NCI-H446 treated with DMSO at 0.1 percent for 48 hours (cell line): ENCODE measurements at regions not wholly inside any gene's neighbourhood (a gene's known extent, or its start where the extent isn't known, plus 50 kb on each side); places are given as distances from the start of the nearest gene placed in this dataset.
"Not testable (repeated sequence)": the region's sequence is repeated elsewhere in the genome, so short reads cannot be mapped to it uniquely, and the experiment has no call there.

Experiments used
- DNase-seq: peaks from one replicate; lab custom pipeline; 2025; lab: John Stamatoyannopoulos, UW

DNA sequence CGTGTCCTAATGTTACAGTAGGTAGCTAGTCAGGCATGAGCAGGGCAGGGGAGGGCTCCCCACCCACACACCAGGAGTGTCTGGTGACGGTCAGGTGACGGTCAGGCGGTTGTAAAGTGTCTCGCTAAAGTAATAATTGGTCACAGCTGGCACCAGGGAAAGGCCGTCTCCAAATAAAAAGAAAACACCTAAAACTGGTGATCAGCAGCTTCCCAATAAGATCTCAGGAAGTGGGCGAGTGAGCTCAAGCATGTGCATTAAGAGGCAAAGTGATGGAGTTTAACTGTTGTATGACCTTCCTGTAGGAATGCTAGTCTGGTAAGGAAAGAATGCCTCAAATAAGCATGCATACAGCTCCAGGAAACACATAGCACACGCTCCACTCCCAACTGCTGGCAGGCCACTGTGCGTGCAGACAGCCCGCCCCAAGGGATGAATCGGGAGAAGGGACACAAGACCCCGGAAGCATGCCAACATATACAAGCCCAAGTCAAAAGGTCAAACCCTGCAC, 177.1 kb downstream of the RNF144A start:
- no peak for DNase-seq

DNA sequence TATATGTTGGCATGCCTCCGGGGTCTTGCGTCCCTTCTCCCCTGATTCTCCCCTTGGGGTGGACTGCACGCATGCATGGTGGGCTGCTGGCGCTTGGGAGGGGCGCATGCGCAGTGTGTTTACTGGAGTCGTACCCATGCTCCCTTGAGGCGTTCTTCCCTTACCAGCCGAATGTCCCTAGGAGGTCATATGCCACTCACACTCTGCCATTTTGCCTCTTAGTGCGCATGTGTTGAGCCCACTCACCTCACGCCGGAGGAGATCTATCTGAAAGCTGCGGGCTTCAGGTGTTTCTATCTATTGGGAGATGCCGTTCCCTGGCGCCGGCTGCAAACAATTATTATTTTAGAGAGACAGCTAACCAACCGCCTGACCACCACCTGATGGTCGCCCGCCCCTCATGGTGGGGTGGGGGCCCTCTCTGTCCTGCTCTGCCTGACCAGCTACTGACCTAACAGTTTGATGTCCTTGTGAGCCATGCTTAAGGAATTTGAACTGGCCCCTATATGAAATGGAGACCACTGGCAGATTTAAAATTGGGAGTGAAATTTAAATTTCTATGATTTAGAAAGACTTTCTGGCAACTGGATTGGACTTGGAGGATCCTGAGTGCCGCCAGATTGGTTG, 179.6 kb downstream of the RNF144A start:
- DNase-seq: no peak

DNA sequence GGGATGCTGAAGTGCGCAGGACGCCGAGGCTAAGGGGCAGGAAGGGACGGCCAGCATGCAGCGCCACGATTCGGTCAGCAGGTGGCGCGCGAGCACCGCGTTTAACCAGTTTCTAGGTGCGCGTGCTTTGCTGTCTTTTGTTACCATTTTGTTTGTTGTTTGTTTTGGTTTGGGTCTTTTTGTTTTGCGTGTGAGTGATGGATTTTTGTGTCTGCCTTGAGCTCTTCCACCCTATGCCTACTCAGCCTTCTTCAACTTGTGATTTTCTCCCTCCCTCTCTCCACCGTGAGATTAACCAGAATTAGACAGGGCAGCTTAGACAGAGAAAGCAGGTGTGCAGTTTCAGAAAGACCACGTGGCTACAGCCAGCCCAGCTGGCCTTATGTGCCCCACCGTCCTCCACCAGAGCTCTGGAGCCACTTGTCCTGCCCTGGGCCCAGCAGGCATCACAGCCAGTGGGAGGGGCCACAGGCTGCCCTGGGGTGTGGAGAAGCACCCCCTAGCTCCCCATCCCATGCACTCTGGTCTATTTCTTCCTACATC, 180.2 kb downstream of the RNF144A start:
- peak; percentile 64 for DNase-seq

DNA sequence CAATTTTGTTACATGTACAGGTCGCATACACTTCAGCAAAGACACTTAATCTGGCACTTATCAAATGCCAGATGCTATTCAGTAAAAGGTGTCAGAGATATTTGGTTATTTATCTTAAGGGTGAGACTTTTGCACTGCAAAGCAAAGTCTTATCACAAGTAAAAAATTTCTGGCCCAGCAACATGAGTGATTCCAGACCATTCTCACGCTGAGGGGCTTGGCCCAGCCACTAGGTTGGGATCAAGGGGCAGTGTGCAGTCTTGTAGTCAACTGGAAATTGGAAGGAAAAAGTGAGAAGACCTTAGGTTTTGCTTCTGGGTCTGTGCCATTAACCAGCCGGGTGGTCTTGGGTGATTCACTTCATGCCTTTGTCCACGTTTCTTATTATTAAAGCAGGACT, 181.6 kb downstream of the RNF144A start:
- no peak for DNase-seq

DNA sequence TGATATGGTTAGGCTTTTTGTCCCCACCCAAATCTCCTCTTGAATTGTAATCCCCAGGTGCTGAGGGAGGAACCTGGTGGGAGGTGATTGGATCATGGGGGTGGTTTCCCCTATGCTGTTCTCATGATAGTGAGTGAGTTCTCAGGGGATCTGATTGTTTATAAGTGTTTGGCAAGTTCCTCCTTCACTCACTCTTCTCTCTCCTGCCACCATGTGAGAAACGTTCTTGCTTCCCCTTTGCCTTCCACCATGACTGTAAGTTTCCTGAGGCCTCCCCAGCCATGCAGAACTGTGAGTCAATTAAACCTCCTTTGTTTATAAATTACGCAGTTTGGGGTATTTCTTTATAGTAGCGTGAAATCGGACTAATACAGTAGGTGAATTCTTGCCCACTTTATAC, 182.5 kb downstream of the RNF144A start:
- DNase-seq: not testable (repeated sequence)

DNA sequence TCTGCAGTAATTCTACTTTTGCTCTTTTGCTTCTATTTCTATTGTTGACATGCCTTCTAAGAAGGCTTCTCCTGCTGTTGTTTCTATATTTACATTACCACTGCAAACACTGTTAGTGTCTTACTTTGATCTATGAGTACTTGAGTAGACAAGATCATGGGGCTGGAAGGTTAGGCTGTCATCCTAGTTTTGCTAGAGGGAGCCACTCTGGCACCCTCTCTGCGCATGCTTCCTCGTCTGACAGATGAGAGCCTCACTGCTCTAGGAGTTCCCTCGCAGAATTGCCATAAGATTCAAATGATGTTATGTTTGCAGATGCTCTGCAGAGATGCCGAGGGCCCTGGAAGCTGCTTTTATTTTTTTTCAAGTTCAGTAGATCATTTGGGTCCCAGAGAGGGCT, 185.6 kb downstream of the RNF144A start:
- no peak for DNase-seq

DNA sequence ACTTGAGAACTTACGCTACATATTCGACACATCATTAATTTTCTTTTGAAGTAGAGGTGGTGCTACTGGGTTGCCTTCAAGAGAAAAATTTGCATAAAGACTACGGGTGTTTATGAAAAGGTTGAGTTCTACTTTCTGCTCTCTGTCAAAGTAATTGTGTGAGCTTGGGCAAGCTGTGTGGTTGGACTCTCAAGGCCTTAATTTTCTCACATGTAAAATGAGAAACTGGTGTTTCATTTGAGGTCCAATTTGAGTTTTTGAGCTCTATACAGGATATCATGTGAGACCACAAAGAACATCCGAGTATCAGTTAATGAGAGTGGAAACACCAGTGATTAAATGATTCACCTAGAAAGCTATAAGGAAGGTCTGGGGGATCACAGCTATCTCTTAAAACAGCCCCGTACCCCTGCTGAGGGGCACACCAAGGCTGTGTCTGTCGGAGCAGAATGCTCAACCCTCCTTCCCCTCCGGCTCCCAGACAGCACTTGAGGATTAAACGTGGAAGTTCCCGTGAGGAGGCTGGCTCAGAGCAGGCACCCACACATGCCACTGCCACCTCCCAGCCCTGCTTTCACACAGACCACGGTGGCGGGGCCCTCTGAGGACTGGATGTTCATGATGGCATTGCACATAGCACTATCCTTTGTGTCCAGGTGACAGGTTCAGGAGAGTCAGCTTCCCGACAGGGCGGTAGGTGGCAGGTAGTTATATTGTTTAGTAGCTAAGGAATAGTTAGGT, 191.8 kb downstream of the RNF144A start:
- no peak for DNase-seq

DNA sequence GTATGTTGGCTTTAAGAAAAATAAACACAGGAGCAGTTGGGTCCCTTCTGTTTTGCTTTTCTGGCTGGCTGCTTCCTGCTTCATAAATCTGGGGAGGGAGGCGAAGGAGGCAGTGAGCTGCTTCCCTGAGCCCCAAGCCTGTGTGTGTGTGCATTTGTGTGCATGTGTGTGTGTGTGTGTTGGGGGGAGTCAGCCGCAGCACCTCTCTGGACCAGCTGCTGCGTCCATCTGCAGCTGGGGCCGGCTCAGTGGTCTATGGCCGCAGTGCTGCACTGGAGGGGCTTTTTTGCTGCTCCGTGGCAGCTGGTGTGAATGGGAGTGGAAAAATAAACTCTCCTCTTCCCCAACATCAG, 192.3 kb downstream of the RNF144A start:
- DNase-seq: no peak

DNA sequence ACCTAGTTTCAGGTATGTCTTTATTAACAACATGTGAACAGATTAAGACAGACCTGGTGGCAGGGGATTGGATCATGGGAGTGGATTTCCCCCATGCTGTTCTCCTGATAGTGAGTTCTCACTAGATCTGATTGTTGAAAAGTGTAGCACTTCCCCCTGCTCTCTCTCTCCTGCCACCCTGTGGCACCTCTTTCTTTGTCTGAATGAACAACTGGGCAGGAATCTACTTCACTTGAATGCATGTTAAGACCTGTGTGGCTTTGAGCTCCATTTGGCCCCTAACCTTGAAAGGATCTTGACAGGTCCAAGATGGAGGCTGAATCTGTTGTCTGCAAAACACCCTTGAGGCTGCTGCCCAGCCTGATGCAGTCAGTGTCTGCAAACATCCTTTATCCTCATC, 194.4 kb downstream of the RNF144A start:
- DNase-seq: no peak

DNA sequence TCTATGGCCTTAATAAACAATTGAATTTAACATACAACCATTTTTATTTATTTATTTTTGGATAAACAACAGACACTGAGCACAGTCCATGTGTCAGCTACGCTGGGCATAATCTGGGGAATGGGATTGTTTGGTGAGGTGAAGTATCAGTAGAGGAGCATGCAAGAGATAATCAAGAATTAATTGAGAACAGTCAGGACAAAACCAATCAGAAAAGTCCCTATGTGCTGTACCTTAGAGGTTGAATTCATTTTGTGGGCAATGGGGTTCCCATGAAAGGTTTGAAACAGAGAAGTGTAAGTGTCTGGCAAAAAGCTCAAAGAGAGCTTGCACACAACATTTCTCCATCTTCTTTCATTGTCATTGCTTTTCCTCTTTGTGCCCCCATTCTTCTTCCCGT, 198.2 kb downstream of the RNF144A start:
- no peak for DNase-seq

DNA sequence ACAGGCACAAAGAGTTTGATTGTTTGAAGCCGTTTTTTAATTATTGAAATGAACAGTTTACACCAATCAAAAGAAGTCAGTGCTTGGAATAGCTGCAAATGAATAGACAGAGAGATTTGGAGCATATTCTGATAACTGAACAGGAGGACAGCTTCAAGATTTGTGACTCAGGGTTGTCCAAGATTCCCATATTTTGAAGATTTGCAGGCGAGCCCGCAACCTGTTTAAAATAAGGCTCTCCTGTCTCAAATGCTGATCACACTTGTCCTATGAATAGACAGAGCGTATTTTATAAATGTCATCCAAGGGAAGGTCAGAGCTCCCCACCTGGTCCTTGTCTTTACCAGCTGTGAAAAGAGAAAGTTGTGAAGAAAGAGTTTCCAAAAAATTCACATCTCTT, 198.7 kb downstream of the RNF144A start:
- no peak for DNase-seq

DNA sequence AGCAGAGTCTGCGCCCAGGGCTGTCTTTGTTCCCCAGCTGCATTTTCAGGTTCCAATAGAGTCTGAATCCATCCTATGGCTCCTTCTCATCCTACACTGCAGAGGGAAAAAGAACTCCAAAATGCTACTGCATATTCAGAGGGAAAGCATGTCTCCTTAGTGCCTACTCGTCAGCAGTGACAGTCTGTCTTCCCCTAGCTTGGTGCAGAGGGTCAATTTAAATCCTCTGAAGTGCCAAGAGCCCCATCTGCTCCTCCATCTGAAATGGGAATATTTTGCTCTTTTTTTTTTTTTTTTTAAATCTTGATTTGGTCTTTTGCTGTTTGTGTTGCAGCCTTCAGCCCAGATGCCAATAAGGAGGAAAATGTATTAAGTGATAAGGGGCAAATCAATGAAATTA, 199.3 kb downstream of the RNF144A start:
- DNase-seq: peak; percentile 48

DNA sequence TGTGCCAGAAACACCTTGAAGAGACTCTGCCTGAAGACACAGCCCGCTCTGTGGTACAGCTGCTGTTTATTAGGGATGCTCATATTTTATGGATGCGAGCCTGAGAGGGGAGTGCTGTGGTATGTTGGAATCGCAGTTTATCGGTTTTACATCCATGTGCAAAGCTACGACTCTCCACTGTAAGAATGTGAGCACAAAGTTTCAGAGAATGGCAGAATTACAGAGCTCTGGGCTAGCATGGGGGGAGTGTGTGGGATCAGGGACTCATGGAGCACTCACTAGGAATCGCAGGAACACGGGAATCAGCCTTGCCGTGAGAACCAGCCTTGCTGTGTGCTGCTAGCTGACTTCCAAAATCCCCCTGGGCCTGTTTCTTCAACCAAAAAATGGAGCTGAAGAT, 199.9 kb downstream of the RNF144A start:
- DNase-seq: no peak

DNA sequence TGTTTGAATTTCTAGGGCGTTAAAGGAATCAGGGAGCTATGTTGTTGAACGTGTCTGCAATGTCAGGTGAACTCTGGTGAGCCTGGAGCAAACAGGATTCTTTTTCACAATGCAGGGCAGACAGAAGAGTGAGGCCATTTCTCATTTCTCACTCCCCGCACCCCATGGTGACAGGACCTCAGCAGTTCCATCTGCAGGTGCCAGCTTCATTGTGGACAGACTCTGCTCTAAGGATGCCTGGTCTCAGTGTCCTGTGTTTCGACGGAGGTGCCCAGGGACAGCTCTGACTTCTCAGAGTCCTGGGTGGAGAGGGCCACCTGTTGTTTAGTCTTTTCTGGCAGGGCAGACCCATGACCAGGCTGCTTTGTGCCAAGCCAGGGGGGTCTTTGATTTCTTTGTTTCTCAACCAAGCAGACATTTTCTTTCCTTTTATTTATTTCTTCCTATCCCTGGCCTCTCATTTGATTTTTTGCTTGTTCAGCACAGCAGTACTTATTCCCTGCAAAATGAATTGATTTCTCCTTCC, 201.5 kb downstream of the RNF144A start:
- no peak for DNase-seq

DNA sequence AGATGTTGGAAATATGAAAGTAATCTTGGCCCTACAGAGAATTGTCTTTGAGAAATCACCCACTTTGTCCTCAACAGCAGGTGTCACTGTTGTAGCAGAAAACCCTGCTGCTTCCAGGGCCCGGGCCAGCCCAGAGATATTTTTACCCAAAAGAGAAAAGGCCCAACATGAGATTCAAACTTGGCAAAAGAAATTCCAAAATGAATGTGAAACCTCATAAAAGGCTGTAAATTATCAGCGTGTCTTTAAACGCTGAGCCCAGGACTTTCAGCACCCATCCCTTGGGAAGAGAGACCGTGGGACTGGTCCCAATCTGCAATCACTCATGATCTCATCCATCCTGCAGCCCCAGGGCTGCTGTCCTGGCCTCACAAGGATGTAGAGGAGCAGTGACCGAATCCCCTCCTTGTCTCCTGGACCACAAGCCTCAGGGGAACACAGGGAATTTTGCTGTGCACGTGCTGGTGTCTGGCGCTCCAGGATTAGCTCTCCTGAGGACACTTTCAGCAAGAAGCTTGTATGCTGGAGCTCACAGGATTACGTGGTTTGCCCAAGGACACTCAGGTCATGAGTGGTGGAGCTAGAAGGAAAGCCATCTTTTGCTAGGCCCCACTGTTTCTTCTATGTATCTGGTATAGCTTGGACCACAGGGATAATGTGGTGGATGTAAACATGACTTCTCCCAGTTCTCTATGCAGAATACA, 202.1 kb downstream of the RNF144A start:
- DNase-seq: peak; percentile 15

DNA sequence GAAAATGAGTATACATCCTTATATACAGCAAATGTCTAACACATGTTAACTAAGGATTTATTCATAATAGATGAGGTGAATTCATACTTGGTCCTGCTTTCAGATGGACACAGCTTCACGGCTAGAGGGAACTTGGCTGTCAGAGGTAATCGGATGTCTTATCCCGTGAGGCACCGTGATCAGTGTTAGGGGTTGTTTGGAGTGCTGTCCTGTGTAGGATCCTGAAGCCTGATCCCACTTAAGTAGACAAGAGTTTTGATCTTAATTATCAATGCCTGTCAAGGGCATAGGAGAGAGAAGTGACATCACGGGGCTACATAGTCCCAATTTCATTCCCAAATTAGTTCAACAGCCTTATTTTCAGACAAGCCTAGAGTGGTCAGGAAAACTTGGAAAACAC, 204.6 kb downstream of the RNF144A start:
- no peak for DNase-seq

DNA sequence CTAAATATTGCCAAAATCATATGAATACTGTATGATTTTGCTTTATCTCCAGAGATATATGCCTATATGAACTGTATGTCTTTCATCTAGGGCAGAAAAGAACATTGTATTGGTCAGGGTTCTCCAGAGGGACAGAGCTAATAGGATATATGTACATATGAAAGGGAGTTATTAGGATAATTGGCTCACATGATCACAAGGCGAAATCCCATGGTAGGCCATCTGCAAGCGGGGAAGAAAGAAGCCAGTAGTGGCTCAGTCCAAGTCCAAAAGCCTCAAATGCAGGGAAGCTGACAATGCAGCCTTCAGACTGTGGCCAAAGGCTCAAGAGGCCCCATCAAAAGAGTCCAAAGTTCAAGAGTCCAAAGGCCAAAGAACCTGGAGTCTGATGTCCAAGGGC, 209.9 kb downstream of the RNF144A start:
- no peak for DNase-seq

DNA sequence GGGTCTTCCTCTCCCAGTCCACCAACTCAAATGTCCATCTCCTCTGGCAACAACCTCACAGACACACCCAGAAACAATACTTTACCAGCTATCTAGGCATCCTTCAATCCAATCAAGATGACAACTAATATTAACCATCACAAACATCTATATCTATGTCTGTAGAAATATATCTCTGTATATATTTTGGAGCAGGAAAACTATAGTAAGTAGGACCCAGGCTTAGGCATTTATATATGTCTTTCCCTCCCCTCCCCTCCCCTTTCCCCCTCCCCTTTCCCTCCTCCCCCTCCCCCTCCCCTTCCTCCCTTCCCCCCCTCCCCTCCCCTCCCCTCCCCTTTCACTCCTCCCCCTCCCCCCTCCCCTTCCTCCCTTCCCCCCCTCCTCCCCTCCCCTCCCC, 210.5 kb downstream of the RNF144A start:
- DNase-seq: no peak

DNA sequence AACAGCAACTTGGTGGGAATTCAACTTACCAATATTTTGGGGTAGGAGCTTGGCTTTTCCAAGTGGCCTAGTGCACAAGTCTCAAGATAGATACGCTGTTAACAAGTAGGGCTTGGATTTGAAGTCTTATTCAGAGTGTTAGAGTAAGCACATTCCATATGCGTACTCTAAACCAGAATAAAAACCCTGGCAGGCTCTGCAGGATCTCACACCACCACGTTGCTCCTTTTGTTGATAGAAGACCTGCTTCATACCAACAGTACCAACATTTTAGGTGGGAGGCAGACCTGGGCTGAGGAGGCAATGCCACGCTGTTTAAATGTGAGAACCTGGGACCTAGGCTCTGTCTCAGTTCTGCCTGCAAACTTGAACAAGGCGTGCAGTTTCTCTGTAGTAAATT, 214.0 kb downstream of the RNF144A start:
- DNase-seq: no peak

DNA sequence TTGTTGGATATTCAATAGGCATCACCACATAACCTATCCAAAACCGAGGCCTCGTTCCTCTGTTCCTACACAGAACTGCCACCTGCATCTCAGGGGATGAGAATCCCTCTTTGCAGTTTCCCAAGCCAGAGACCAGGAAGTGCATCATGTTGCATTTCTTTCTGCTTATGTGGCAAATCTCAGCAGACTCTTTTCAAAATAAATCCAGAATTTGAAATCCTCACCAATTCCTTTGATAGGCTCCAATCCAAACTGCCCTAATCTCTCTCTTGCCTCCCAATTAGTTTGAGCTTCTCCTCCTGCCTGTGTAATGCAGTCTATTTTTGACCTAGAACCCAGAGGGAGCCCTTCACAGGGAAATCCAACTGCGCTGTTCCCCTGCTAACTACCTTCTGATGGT, 215.5 kb downstream of the RNF144A start:
- no peak for DNase-seq

DNA sequence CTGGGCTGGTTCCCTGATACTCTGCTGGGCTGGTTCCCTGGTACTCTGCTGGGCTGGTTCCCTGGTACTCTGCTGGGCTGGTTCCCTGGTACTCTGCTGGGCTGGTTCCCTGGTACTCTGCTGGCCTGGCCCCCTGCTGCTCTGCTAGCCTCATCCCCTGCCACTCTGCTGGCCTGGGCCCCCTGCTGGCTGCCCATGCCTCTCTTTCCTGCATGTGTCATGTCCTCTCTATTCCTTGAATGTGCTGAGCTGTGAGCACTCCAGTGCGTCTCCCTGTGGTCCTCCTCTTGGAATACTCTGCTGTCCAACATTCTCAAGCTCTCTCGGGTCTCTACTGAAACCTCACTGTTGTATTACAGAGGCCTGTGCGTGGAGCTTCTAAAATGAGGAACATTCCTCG, 216.3 kb downstream of the RNF144A start:
- no peak for DNase-seq

DNA sequence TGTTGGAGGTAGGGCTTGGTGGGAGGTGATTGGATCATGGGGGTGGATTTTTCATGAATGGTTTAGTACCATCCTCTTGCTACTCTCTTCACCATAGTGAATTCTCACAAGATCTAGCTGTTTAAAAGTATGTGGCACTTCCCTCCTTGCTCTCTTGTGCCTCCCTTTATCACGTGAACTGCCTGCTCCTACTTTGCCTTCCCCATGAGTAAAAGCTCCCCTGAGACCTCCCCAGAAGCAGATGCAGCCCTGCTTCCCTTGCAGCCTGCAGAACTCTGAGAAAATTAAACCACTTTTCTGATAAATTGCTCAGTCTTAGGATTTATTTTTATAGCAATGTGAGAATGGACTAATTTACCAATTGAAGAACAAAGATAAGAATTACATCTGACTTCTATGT, 223.1 kb downstream of the RNF144A start:
- no peak for DNase-seq

DNA sequence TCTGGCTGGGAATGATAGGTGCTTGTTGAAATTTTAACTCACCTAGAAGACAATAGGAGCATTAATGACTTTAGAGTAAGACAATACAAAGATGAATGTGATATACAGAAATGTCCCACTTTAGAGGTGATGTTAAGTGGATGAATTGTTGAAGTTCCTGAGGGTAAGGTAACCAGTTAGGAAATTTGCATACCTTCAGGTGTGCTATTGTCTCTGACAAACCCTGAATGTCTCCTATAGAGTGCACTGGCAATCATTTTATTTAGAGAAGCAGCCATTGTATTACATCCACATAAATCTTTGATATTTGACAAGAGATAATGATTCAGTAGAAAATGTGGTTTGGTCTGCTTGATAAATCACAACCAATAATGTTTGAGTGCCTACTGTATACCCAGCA, 228.5 kb downstream of the RNF144A start:
- DNase-seq: no peak
